Brain pericyte (primary cell): ENCODE measurements at regions not wholly inside any gene's neighbourhood (a gene's known extent, or its start where the extent isn't known, plus 50 kb on each side); places are given as distances from the start of the nearest gene placed in this dataset.
"Not testable (repeated sequence)": the region's sequence is repeated elsewhere in the genome, so short reads cannot be mapped to it uniquely, and the experiment has no call there.

Experiments
- DNase-seq: peaks from one replicate; pipeline ENCODE4 v3.0.0-alpha.2; 2012; ENCODE audit warnings: low read depth, low spot score

- DNase-seq: no peak
Measured at GRCh38 chr5:124514956-124515355, 231.5 kb downstream of the ZNF608 start.

- no peak for DNase-seq
Measured at GRCh38 chr5:124512952-124513632, 233.3 kb downstream of the ZNF608 start.

- no peak for DNase-seq
Measured at GRCh38 chr5:124512236-124512635, 234.2 kb downstream of the ZNF608 start.

DNA sequence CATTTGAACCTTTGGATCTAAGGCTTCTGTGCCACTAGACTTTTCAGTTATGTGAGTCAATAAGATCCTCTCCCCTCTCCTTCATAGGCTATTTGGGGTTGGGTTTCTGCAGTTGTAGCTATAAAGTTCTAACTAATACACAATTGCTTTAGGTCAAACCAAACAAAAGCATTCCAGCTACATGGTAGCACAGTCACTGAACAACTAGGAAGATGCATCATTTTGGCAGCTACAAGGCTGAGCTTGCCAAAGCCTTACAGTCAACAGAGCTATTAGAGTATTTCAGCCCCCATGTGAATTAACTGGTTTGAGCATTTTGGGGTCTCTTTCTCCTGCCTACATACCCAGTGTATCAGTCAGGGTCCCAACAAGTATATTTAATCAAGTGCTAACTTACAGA is 234.6 kb downstream of the ZNF608 start:
- no peak for DNase-seq

DNA sequence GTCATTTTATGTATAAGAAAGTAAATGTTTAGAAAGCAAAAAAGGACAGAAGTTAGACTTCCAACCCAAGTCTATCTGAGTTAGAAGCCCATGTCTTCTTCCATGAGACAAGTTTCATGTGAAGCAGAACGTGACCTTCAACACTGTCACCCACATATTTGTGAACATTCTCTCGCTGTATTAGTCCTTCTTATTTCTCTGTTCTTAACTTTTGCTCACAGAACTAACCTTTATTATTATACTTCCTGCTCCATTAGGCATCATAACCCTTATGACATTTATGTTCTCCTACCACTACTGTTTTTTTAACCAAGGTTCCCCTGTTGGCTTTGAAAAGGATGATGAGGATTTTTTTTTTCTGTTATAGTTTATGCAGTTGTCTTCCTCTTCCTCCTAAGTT is 238.8 kb downstream of the ZNF608 start:
- DNase-seq: no peak

DNA sequence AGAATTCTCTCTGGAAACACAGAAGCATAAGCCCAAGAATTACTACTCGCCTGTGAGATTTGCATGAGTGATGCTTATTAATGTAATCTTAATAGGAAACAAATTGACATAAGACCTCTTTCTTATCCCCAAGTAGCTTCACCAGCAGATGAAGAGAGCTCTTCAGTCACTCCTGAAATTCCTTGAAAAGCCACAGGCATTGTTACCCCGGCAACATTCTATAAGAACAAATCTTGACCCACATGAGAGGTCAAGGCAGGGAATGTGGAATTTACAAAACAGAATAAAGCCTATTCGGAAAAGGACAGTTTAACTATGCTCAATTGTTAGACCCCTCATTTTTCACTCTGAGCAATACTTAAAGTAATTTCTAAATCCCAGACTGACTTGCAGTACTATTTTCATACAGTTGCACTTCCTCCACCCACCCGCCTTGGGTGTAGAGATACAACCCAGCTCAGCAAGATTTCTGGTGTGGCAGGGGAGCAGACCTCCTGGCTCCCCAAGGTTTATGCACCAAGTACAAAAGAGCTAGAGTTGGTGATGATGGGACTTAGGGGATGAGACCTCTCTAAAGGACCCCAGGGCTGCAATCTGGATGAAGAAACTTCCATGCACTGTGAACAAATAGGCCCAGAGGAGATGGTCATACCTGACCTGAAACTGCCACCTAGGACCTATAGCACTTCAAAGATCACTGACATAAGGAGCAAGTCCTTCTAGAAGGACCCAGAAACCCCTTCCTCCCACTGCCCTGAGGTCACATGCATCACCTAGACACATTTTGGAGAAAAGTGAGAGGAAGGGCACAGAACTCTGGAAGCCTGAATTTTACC is 242.1 kb downstream of the ZNF608 start:
- no peak for DNase-seq

DNA sequence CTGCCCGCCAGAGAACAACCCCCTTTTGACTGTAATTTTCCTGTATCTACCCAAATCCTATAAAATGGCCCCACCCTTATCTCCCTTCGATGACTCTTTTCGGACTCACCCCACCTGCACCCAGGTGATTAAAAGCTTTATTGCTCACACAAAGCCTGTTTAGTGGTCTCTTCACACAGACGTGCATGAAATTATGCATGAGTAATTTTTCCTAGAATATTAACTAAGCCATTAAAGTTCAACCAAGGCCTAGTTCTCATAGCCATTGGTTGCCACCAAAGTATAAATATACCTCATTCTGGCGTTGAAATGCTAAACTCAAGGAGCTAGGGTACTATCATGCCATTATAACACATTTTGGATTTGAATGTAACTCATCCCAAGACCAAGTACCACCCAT is 243.9 kb downstream of the ZNF608 start:
- DNase-seq: no peak

GRCh38 chr5:124499818-124500217 is 246.6 kb downstream of the ZNF608 start:
- DNase-seq: not testable (repeated sequence)

GRCh38 chr5:124496968-124497367 is 249.5 kb downstream of the ZNF608 start:
- not testable (repeated sequence) for DNase-seq

DNA sequence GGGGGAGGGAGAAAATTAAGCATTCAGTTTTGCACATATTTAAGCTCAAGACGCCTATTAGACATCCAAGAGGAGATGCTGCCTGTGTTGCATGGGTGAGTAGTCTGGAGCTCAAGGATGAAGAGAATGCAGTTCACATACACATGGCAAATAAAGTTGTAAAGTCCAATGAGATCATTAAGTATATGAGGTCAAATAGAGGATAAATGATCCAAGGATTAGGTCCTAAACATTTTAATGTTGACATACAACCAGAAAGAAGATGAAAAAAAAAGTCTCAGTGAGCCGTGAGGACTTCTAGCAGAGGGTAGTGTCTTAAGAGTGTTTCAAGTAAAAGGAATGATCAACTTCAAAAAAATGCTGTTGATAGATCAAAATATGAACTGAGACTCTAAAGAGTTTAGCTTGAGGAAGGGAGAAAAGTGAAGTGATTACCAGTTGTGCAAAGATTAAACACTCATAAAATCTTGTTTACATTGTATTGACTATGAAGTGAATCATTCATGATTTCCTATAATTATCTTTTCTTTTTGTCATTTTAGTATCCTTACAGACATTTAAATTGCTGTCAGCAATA is 251.8 kb downstream of the ZNF608 start:
- DNase-seq: no peak

DNA sequence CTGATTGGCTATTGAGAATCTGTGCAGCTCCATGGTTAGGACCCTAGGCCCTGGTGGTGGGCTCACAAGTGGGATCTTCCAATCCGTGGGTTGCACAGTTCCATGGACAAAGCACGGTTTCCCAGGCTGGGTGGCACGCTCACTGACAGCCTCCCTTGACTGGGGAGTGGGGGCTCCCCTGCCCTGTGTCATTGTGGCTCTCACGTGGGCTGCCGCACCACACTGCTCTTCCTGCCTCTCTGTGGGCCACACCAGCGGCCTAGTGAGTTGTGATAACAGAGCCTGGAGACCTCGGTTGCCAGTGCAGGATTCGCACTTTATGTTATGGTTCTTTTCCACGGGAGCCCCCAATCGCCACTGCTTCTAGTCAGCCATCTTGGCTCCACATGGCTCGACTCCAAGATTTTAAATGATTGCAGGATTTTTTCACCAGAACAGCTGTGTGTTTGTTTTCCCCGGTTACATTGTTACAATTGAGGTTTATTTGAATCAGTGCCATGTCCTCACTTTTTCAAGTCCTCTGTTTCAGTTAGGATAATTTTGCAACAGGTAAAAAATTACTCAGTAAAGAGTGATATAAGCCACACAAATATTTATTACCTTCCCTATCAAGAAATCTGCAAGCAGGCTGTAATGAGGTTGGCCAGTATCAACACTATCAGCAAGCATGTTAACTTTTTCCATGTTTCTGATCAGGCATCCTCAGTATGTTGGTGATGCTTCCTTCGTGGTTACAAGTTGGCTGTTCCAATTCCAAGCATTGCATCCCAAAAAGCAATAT is 253.8 kb downstream of the ZNF608 start:
- DNase-seq: no peak

DNA sequence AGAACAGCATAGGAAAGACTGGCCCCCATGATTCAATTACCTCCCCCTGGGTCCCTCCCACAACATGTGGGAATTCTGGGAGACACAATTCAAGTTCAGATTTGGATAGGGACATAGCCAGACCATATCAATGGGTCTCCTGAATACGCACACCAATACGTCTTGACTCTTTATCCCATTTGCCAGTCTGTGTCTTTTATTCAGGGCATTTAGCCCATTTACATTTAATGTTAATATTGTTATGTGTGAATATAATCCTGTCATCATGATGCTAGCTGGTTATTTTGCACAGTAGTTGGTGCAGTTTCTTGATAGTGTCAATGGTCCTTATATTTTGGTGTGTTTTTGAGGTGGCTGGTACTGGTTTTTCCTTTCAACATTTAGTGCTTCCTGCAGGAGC is 256.1 kb downstream of the ZNF608 start:
- not testable (repeated sequence) for DNase-seq

DNA sequence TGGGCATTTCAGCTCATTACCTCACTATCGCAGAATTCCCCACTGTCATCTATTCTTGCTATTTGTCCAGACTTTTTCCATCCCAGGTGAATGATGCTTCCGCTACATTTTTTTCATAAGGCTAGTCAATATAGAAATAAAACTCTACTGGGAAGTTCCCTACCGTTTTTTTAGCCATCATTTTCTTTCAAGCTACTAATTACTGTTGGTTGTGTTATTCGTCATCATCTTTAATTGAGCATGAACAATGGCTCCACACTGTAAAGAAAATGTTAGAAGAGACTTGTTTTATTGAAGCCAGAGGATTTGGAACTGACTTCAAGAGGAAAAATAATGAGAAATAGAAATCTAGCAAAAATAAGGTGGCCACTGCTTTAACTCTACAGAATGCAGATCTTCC is 265.0 kb downstream of the ZNF608 start:
- no peak for DNase-seq

DNA sequence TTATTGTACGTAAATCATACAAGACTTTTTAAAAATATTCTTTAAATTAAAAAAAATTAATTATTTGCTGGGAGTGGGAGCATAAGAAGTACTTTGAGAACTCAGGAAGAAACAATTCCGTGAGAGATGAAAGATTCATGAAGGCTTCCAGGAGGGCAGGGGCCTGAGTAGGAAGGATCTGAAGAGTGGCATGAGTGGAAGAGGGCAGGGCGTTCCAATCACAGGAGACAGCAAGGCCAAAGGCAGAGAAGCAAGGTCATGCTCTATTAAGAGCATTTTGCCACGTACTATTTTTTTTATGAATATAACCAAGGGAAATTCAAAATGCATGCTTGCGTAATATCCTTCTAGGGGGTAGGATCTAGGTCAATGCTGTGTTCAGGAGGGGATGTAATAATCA is 265.5 kb downstream of the ZNF608 start:
- no peak for DNase-seq

DNA sequence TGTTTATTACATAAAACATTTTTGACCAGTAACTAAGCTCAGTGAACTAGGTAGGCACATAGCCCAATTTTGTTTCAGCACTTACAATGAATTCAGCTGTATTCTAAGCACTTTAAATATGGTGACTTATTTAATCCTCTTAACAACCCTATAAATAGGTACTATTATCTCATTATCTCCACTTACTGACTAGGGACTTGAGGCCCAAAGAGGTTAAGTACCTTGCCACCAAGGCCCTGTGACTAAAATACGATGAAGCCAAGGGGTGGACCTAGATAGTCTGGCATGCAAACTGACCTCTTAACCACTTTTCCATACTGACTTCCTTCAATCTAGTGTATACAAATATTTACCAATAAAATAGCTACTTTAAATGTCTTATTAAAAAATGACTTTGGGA is 266.4 kb downstream of the ZNF608 start:
- no peak for DNase-seq

GRCh38 chr5:124478264-124478663 is 268.2 kb downstream of the ZNF608 start:
- no peak for DNase-seq

DNA sequence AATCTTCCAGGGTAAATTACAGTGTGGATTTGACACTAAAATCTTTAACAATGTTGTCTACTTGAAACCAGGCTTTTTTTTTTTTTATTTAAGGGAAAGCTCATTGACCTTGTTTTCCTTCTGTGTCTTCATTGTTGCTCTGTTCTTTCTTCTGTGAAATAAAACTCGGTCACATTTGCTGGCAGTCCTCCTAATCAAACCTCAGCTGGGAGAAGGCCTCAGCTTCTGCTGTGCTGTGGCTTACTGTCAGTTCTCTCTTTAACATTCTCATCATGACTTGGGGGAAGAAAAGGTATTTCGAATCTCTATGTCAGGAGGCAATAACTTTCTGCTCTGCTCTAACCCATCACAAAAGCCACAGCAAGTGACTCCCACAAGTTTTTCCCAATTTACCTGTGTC is 268.9 kb downstream of the ZNF608 start:
- DNase-seq: no peak

DNA sequence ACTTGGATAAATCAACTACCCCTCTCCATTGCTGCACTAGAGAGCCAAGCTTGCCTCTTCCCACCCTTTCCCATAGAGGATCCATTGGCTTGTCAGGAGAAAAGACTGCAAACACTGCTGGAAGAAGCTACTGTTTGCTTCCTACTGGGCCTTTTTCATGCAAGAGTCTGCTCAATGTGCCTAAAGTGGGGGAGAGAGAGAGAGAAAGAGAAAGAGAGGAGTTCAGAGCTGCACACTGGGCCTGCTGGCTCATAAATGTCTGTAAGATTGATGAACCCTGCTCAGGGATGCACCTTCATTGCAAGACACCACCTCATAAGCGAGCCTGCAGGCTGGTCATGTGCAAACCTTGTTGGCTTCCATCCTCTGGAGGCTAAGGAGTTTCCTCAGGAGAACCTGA is 269.4 kb downstream of the ZNF608 start:
- no peak for DNase-seq

DNA sequence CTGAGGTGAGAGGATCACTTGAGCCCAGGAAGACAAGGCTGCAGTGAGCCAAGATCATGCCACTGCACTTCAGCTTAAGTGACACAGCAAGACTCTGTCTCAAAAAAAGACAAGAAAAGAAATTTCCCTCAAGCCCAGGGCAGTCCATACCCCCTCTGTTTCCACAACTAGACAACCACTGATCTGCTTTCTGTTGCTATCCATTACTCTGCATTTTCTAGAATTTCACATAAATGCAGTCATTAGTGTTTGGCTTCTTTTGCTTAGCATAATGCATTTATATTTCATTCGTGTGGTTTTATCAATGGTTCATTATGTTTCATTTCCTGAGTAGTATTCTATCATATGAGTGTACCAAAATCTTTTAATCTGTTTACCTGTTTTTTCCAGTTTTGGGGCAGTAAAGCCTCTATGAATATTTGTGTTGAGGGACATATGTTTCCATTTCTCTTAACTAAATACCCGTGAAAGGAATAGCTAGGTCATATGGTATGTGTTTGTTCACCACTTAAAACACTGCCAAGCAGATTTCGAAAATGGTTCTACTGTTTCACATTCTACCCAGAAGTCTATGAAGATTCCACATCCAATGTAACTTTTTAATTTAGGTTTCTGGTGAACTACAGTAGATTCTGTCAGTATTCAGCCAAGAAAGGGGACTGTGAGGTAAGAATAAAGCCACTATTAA is 271.8 kb downstream of the ZNF608 start:
- DNase-seq: no peak

DNA sequence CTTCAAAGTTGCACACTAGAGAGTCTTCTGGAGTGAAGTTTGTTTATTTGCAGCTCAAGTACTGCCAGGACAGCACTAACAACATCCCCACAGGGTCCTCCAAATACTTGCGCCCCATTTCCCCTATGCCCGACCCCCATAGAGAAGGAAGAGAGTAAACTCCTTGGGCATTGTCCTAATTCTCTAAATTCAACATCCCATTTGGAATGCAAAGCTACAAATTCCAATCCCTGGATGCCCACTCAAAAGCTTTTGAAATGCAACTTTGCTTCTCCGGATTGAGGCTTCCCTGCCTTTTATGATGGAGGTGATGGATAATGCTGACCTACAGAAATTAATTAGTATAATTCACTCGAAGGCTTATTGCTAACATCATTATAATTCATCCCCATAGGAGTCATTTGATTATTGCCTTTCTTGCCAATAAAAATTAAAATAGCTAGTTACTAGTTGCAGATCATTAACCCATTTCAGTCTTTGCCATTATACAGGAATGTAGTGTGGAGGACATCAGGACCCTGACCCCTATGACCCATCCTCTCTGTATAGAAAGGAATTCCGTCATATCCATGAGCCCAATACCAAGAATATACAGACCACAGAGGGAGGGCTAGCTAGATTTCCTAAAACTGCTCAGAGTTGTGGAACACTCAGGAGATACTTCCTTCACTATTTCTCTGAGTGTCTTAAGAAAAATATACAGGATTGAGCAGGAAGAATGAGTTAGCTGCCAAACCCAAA is 277.6 kb downstream of the ZNF608 start:
- no peak for DNase-seq

DNA sequence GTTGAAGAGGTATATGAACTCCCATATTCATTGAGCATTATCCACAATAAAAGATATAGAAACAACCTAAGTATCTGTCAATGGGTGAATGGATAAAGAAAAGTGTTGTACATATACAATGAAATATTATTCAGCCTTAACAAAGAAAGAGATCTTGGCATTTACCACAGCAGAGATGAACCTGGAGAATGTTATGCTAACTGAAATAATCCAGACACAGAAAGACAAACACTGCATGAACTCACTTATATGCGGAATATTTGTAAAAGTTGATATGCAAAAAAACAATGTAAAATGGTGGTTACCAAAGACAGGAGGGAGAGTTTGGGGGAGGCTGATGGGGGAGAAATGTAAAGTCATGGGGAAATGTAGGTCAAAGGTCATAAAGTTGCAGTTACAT is 278.7 kb downstream of the ZNF608 start:
- no peak for DNase-seq
